H9 (cell line): ENCODE measurements at regions not wholly inside any gene's neighbourhood (a gene's known extent, or its start where the extent isn't known, plus 50 kb on each side); places are given as distances from the start of the nearest gene placed in this dataset.

ENCODE experiments used
- DNase-seq: peaks from one replicate; pipeline ENCODE4 v3.0.0-alpha.2; 2017
- H2AFZ ChIP-seq: one replicate; pipeline ENCODE4 v1.6.1; 2013; ENCODE audit warnings: mild to moderate bottlenecking, low read length, control low read depth, moderate library complexity
- H2AK5ac ChIP-seq: 2 replicates; pipeline ENCODE4 v1.6.1; 2013; ENCODE audit warnings: low read length, control low read depth, mixed read lengths; ENCODE audit not compliant: insufficient read length
- H2BK120ac ChIP-seq: one replicate; pipeline ENCODE4 v1.6.1; 2013; ENCODE audit warnings: low read depth, mild to moderate bottlenecking, low read length, control low read depth, inconsistent platforms; ENCODE audit not compliant: poor library complexity, severe bottlenecking
- H2BK12ac ChIP-seq: 2 replicates; pipeline ENCODE4 v1.6.1; 2013; ENCODE audit warnings: low read length, control low read depth, mixed read lengths, low read depth; ENCODE audit not compliant: insufficient read length
- H2BK15ac ChIP-seq: 2 replicates; pipeline ENCODE4 v1.6.1; 2013; ENCODE audit warnings: low read depth, low read length, control low read depth
- H2BK20ac ChIP-seq: one replicate; pipeline ENCODE4 v1.6.1; 2013; ENCODE audit warnings: low read depth, mild to moderate bottlenecking, low read length, control low read depth, inconsistent platforms; ENCODE audit not compliant: poor library complexity, severe bottlenecking
- H2BK5ac ChIP-seq: 2 replicates; pipeline ENCODE4 v1.6.1; 2013; ENCODE audit warnings: low read length, control low read depth, mixed read lengths; ENCODE audit not compliant: insufficient read length
- H3K14ac ChIP-seq: 2 replicates; pipeline ENCODE4 v1.6.1; 2013; ENCODE audit warnings: low read length, control low read depth; ENCODE audit not compliant: insufficient read depth
- H3K18ac ChIP-seq: 2 replicates; pipeline ENCODE4 v1.6.1; 2013; ENCODE audit warnings: low read depth, mild to moderate bottlenecking, mixed read lengths, low read length, control low read depth; ENCODE audit not compliant: insufficient read length
- H3K23ac ChIP-seq: 2 replicates; pipeline ENCODE4 v1.6.1; 2013; ENCODE audit warnings: low read length, control low read depth, mixed read lengths, low read depth; ENCODE audit not compliant: insufficient read length
- H3K23me2 ChIP-seq: 2 replicates; pipeline ENCODE4 v1.6.1; 2013; ENCODE audit warnings: low read depth, mild to moderate bottlenecking, mixed read lengths, low read length, control low read depth; ENCODE audit not compliant: insufficient read length, poor library complexity, severe bottlenecking
- H3K27ac ChIP-seq: 2 replicates; pipeline ENCODE4 v1.5.1; 2013; ENCODE audit warnings: low read length, control low read depth, mixed read lengths, low read depth; ENCODE audit not compliant: insufficient read length
- H3K27me3 ChIP-seq: 2 replicates; pipeline ENCODE4 v1.6.1; 2013; ENCODE audit warnings: low read length, control low read depth, inconsistent platforms; ENCODE audit not compliant: insufficient read depth
- H3K4ac ChIP-seq: 2 replicates; pipeline ENCODE4 v1.6.1; 2013; ENCODE audit warnings: low read depth, mild to moderate bottlenecking, control low read depth, inconsistent platforms, low read length, moderate library complexity
- H3K4me1 ChIP-seq: 2 replicates; pipeline ENCODE4 v1.6.1; 2013; ENCODE audit warnings: low read length, control low read depth, inconsistent platforms; ENCODE audit not compliant: insufficient read depth
- H3K4me2 ChIP-seq: 2 replicates; pipeline ENCODE4 v1.6.1; 2013; ENCODE audit warnings: low read length, control low read depth, mixed read lengths; ENCODE audit not compliant: insufficient read length, insufficient read depth
- H3K56ac ChIP-seq: 2 replicates; pipeline ENCODE4 v1.6.1; 2013; ENCODE audit warnings: low read depth, mild to moderate bottlenecking, mixed read lengths, low read length, control low read depth; ENCODE audit not compliant: insufficient read length
- H3K79me1 ChIP-seq: 2 replicates; pipeline ENCODE4 v1.6.1; 2013; ENCODE audit warnings: low read depth, mild to moderate bottlenecking, moderate library complexity, low read length, control low read depth, inconsistent platforms; ENCODE audit not compliant: insufficient read depth, poor library complexity, severe bottlenecking
- H3K79me2 ChIP-seq: 2 replicates; pipeline ENCODE4 v1.6.1; 2013; ENCODE audit warnings: low read length, control low read depth, inconsistent platforms; ENCODE audit not compliant: insufficient read depth
- H3K9ac ChIP-seq: 2 replicates; pipeline ENCODE4 v1.6.1; 2013; ENCODE audit warnings: low read length, control low read depth, mixed read lengths; ENCODE audit not compliant: insufficient read length; ENCODE audit errors: extremely low read depth
- H3K9me3 ChIP-seq: one replicate; pipeline ENCODE4 v1.6.1; 2013; ENCODE audit warnings: low read depth, low read length, inconsistent platforms; ENCODE audit not compliant: control insufficient read depth
- H3T11ph ChIP-seq: one replicate; pipeline ENCODE4 v1.6.1; 2013; ENCODE audit warnings: mild to moderate bottlenecking, low read length, control low read depth, inconsistent platforms
- H4K20me1 ChIP-seq: one replicate; pipeline ENCODE4 v1.6.1; 2013; ENCODE audit not compliant: control insufficient read depth, insufficient read length, insufficient read depth
- H4K5ac ChIP-seq: 2 replicates; pipeline ENCODE4 v1.6.1; 2013; ENCODE audit warnings: low read depth, mild to moderate bottlenecking, mixed read lengths, low read length, control low read depth; ENCODE audit not compliant: insufficient read length
- H4K8ac ChIP-seq: replicated peaks from 2 replicates; pipeline ENCODE4 v1.6.1; 2013; ENCODE audit warnings: low read length, control low read depth, mixed read lengths, low read depth; ENCODE audit not compliant: insufficient read length
- H4K91ac ChIP-seq: 2 replicates; pipeline ENCODE4 v1.6.1; 2013; ENCODE audit warnings: low read depth, mild to moderate bottlenecking, moderate library complexity, mixed read lengths, low read length, control low read depth; ENCODE audit not compliant: insufficient read length
- H3K27ac Mint-ChIP-seq, 3 experiments: 2 replicates in 2 of 3; 3 replicates in 1 of 3; pipeline ENCODE4 v1.8.0; 2020 to 2021; ENCODE audit warnings: mixed read lengths in 3 of 3, mild to moderate bottlenecking in 1 of 3, moderate library complexity in 1 of 3
- H3K27me3 Mint-ChIP-seq: 2 replicates; pipeline ENCODE4 v1.8.0; 2021; ENCODE audit warnings: low read depth, mild to moderate bottlenecking, moderate library complexity, mixed read lengths
- H3K36me3 Mint-ChIP-seq, 3 experiments: 2 replicates in 2 of 3; 3 replicates in 1 of 3; pipeline ENCODE4 v1.8.0; 2020 to 2021; ENCODE audit warnings: low read depth in 3 of 3, mixed read lengths in 3 of 3; ENCODE audit not compliant: insufficient read depth in 1 of 3
- H3K4me1 Mint-ChIP-seq, 2 experiments: 2 replicates each; pipeline ENCODE4 v1.8.0; 2020; ENCODE audit warnings: mixed read lengths in 2 of 2
- H3K4me3 Mint-ChIP-seq, 2 experiments: 2 replicates in 1 of 2; 3 replicates in 1 of 2; pipeline ENCODE4 v1.8.0; 2020 to 2021; ENCODE audit warnings: mild to moderate bottlenecking in 2 of 2, mixed read lengths in 2 of 2, moderate library complexity in 1 of 2
- H3K9me3 Mint-ChIP-seq, 2 experiments: 2 replicates in 1 of 2; 3 replicates in 1 of 2; pipeline ENCODE4 v1.8.0; 2020; ENCODE audit warnings: mild to moderate bottlenecking in 2 of 2, mixed read lengths in 2 of 2, moderate library complexity in 1 of 2
- CTCF ChIP-seq: fragments of 200-600 bp; sonication (generic); conservative IDR thresholded peaks from 3 replicates; pipeline ENCODE4 v1.8.0; 2021; ENCODE audit warnings: antibody characterized with exemption, mild to moderate bottlenecking

- Histone ChIP-seq H3T11ph (no peak overlapping the region), H4K20me1 (no peaks in the 10 kb centered on the region), H4K5ac (no peak overlapping the region), H3K79me2 (no peaks in the 10 kb centered on the region), H3K79me1 (no peaks in the 10 kb centered on the region), H3K4me2 (no peak overlapping the region), H2BK5ac (no peak overlapping the region), H2BK20ac (no peak overlapping the region), H3K14ac (no peak overlapping the region), H2AFZ (no peak overlapping the region), H3K9me3 (no peaks in the 10 kb centered on the region), H2AK5ac (no peak overlapping the region), H3K4ac (no peak overlapping the region), H2BK12ac (no peak overlapping the region), H3K27ac (no peak overlapping the region), H3K56ac (no peak overlapping the region), H3K18ac (no peak overlapping the region), H2BK15ac (no peak overlapping the region), H2BK120ac (no peak overlapping the region), H3K27me3 (no peaks in the 10 kb centered on the region), H3K4me1 (no peaks in the 10 kb centered on the region), H4K91ac (no peak overlapping the region), H3K23me2 (no peaks in the 10 kb centered on the region), H4K8ac (no peak overlapping the region), H3K9ac (no peak overlapping the region), H3K23ac (no peak overlapping the region)
- no peak for DNase-seq
- H3K27ac Mint-ChIP-seq, result no peak overlapping the region
- peaks cover 6% of the 10 kb centered on the region for H3K27me3 Mint-ChIP-seq
- H3K36me3 Mint-ChIP-seq, result no peaks in the 10 kb centered on the region
- no peak overlapping the region for H3K4me3 Mint-ChIP-seq
- TF ChIP-seq CTCF, result no peak
- H3K9me3 Mint-ChIP-seq, result no peaks in the 10 kb centered on the region
- no peaks in the 10 kb centered on the region for H3K4me1 Mint-ChIP-seq
Observed at GRCh38 chr3:35986161-35986560, 346.8 kb downstream of the ARPP21 start.
